ENCODE measurements at regions not wholly inside any gene's neighbourhood (a gene's known extent, or its start where the extent isn't known, plus 50 kb on each side); places are given as distances from the start of the nearest gene placed in this dataset.

DNA sequence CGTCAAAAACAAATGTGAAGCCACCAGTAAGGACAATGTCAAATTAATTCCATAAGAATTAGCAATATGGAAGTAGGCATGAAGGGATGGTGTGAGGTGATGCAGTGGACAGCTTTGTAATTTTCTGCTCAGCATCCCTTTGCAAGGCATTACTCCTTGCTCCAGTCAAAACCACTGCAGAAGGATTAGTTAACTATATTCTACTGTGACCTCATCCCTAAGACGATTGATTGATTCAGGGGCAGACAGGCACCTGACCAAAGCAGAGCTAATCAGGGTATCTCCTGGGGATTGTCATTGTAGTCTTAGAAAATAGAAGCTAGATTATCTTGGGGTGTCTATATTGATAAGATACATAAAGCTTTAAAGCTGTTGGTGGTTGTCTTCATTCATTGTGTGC, 98.7 kb downstream of the NMUR2 start:
- Mint-ChIP-seq H3K36me3 (ENCODE audit: low read depth, unreplicated experiment) (no peaks in the 10 kb centered on the region), H3K4me3 (ENCODE audit: unreplicated experiment) (no peak overlapping the region), H3K9me3 (ENCODE audit: unreplicated experiment) (no peaks in the 10 kb centered on the region), H3K4me1 (ENCODE audit: unreplicated experiment) (peaks cover 5% of the 10 kb centered on the region), H3K27me3 (ENCODE audit: unreplicated experiment) (peaks cover 2% of the 10 kb centered on the region), H3K27ac (ENCODE audit: unreplicated experiment) (no peak overlapping the region)
- DNase-seq (ENCODE audit: low spot score): no peak
- TF ChIP-seq, protein P1, sequence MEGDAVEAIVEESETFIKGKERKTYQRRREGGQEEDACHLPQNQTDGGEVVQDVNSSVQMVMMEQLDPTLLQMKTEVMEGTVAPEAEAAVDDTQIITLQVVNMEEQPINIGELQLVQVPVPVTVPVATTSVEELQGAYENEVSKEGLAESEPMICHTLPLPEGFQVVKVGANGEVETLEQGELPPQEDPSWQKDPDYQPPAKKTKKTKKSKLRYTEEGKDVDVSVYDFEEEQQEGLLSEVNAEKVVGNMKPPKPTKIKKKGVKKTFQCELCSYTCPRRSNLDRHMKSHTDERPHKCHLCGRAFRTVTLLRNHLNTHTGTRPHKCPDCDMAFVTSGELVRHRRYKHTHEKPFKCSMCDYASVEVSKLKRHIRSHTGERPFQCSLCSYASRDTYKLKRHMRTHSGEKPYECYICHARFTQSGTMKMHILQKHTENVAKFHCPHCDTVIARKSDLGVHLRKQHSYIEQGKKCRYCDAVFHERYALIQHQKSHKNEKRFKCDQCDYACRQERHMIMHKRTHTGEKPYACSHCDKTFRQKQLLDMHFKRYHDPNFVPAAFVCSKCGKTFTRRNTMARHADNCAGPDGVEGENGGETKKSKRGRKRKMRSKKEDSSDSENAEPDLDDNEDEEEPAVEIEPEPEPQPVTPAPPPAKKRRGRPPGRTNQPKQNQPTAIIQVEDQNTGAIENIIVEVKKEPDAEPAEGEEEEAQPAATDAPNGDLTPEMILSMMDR (IDR thresholded peaks at IDR 0.05; ENCODE audit: unreplicated experiment): no peak

DNA sequence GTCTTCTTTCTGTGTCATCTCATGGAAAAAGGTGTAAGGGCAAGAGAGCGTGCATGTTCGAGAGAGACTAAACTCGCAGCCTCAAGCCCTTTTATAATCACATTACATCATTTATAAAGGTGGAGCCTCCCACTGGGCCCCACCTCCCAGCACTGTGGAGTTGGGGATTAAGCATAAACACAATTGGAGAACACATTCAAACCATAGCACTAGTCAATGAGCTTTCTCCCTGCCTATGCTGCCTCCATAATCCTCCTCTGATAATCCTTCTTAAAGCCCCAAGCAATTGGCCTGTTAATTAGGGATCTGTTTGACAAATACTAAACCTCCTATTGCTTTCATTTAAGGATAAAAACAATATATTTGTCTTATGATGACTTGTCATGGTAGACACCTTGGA, 99.6 kb downstream of the NMUR2 start:
- no peaks in the 10 kb centered on the region for H3K9me3 Mint-ChIP-seq (ENCODE audit: unreplicated experiment)
- no peaks in the 10 kb centered on the region for H3K4me1 Mint-ChIP-seq (ENCODE audit: unreplicated experiment)
- peaks cover 2% of the 10 kb centered on the region for H3K27me3 Mint-ChIP-seq (ENCODE audit: unreplicated experiment)
- no peak for DNase-seq (ENCODE audit: low spot score)
- H3K4me3 Mint-ChIP-seq (ENCODE audit: unreplicated experiment): no peak overlapping the region
- H3K36me3 Mint-ChIP-seq (ENCODE audit: low read depth, unreplicated experiment): no peaks in the 10 kb centered on the region
- H3K27ac Mint-ChIP-seq (ENCODE audit: unreplicated experiment): no peak overlapping the region
- TF ChIP-seq, protein P1 (IDR thresholded peaks at IDR 0.05; ENCODE audit: unreplicated experiment): no peak

DNA sequence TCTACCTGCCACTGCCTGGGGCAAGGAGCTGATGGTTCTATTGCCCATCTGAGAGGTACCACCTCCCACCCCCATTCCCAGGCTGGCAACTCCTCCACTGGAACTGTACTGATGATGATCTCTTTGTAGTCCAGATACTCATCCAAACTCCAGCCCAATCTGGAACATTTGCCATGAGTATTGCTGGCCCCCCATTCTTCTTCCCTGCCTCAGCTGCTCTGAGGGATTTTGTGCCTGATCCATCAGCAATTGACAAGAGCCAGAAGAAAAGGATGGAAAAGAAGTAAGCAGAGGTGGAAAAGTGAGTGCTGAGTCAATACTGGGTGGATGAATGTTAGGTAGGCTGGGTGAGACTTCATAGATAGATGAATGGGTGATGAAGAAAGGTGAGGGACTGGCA, 101.2 kb downstream of the NMUR2 start:
- peaks cover 2% of the 10 kb centered on the region for H3K27me3 Mint-ChIP-seq (ENCODE audit: unreplicated experiment)
- no peak for DNase-seq (ENCODE audit: low spot score)
- H3K4me3 Mint-ChIP-seq (ENCODE audit: unreplicated experiment): no peak overlapping the region
- no peaks in the 10 kb centered on the region for H3K4me1 Mint-ChIP-seq (ENCODE audit: unreplicated experiment)
- no peaks in the 10 kb centered on the region for H3K36me3 Mint-ChIP-seq (ENCODE audit: low read depth, unreplicated experiment)
- H3K9me3 Mint-ChIP-seq (ENCODE audit: unreplicated experiment): no peaks in the 10 kb centered on the region
- H3K27ac Mint-ChIP-seq (ENCODE audit: unreplicated experiment): no peak overlapping the region
- TF ChIP-seq, protein P1 (IDR thresholded peaks at IDR 0.05; ENCODE audit: unreplicated experiment): no peak

DNA sequence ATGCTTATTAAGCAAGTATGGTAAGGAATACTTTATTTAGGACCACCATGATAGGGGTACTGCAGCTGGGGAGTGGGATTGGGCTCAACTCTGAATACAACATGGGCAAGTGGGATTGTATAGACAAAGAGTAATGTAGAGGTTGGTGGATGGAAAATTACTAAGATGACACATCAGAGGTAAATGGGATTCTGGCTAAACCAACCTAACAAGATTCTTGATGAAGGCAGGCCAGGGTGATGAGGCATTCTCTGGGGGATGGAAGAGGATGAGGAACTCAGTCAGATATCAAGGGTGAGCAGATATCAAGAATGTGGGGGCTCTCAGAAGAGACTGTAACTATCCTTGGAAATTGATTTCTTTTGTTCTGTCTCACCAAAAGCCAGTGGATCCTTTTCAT, 107.2 kb downstream of the NMUR2 start:
- no peaks in the 10 kb centered on the region for H3K36me3 Mint-ChIP-seq (ENCODE audit: low read depth, unreplicated experiment)
- H3K4me1 Mint-ChIP-seq (ENCODE audit: unreplicated experiment): no peaks in the 10 kb centered on the region
- H3K27ac Mint-ChIP-seq (ENCODE audit: unreplicated experiment): no peak overlapping the region
- H3K9me3 Mint-ChIP-seq (ENCODE audit: unreplicated experiment): no peaks in the 10 kb centered on the region
- DNase-seq (ENCODE audit: low spot score): no peak
- TF ChIP-seq, protein P1 (IDR thresholded peaks at IDR 0.05; ENCODE audit: unreplicated experiment): no peak
- no peak overlapping the region for H3K4me3 Mint-ChIP-seq (ENCODE audit: unreplicated experiment)
- H3K27me3 Mint-ChIP-seq (ENCODE audit: unreplicated experiment): no peaks in the 10 kb centered on the region

DNA sequence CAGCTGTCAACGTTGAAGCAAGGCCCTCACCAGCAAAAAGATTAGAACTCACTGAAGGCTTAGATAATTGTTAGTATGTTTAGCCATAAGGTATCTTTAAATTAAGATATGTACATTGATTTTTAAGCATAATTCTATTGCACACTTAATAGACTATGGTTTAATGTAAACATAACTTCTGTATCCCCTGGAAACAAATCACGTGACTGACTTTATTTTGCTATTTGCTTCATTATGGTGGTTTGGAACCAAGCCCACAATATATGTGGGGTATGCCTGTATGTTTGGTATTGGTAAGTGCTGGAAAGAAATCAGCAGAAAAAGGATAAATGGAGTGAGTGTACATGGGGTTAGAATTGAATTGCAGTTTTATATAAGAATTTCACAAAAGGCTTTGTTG, 111.9 kb downstream of the NMUR2 start:
- H3K27ac Mint-ChIP-seq (ENCODE audit: unreplicated experiment): no peak overlapping the region
- peaks cover 16% of the 10 kb centered on the region for H3K4me1 Mint-ChIP-seq (ENCODE audit: unreplicated experiment)
- no peaks in the 10 kb centered on the region for H3K9me3 Mint-ChIP-seq (ENCODE audit: unreplicated experiment)
- no peak for DNase-seq (ENCODE audit: low spot score)
- H3K36me3 Mint-ChIP-seq (ENCODE audit: low read depth, unreplicated experiment): no peaks in the 10 kb centered on the region
- H3K27me3 Mint-ChIP-seq (ENCODE audit: unreplicated experiment): no peaks in the 10 kb centered on the region
- TF ChIP-seq, protein P1 (IDR thresholded peaks at IDR 0.05; ENCODE audit: unreplicated experiment): no peak
- H3K4me3 Mint-ChIP-seq (ENCODE audit: unreplicated experiment): no peak overlapping the region

Data from endothelial cell (in vitro differentiated cells).